Keratinocyte (primary cell): ENCODE measurements at regions not wholly inside any gene's neighbourhood (a gene's known extent, or its start where the extent isn't known, plus 50 kb on each side); places are given as distances from the start of the nearest gene placed in this dataset.

Experiments
- DNase-seq: peaks from one replicate; pipeline ENCODE4 v3.0.0-alpha.2; 2011; ENCODE audit warnings: low read depth, missing footprints, low spot score
- FAIRE-seq: peaks from 2 replicates; lab custom pipeline; 2011; peaks lifted over from hg19 to GRCh38; lab: Jason Lieb, UNC
- H2AFZ ChIP-seq: 2 replicates; pipeline ENCODE4 v1.6.0; 2012; ENCODE audit warnings: low read length, control low read depth, inconsistent platforms; ENCODE audit not compliant: control insufficient read depth
- H3K27ac ChIP-seq: 2 replicates; pipeline ENCODE4 v1.5.1; 2011; ENCODE audit warnings: low read length; ENCODE audit not compliant: control insufficient read depth, insufficient read depth
- H3K27me3 ChIP-seq: 3 replicates; pipeline ENCODE4 v1.6.0; 2011; ENCODE audit warnings: low read length; ENCODE audit not compliant: control insufficient read depth, insufficient read depth; ENCODE audit errors: extremely low read depth
- H3K36me3 ChIP-seq, 2 experiments: 2 replicates in 1 of 2; 3 replicates in 1 of 2; pipeline ENCODE4 v1.5.1; 2011; ENCODE audit warnings: low read length in 2 of 2, mild to moderate bottlenecking in 1 of 2; ENCODE audit not compliant: control insufficient read depth in 2 of 2, insufficient read depth in 2 of 2; ENCODE audit errors: extremely low read depth in 1 of 2
- H3K4me1 ChIP-seq: 3 replicates; pipeline ENCODE4 v1.5.1; 2011; ENCODE audit warnings: low read length; ENCODE audit not compliant: control insufficient read depth, insufficient read depth; ENCODE audit errors: extremely low read depth
- H3K4me2 ChIP-seq: 3 replicates; pipeline ENCODE4 v1.6.0; 2011; ENCODE audit warnings: low read depth, low read length; ENCODE audit not compliant: control insufficient read depth, insufficient read depth; ENCODE audit errors: extremely low read depth
- H3K4me3 ChIP-seq, 3 experiments: fragments of 200-600 bp in 1 of 3; sonication (generic) in 1 of 3; 2 replicates in 2 of 3; 3 replicates in 1 of 3; pipeline ENCODE4 v1.5.1; 2011 to 2016; ENCODE audit warnings: low read length in 3 of 3, mild to moderate bottlenecking in 3 of 3, control low read depth in 2 of 3, inconsistent platforms in 1 of 3, low read depth in 1 of 3, mixed read lengths in 1 of 3, mixed run types in 1 of 3, moderate library complexity in 1 of 3; ENCODE audit not compliant: control insufficient read depth in 2 of 3, insufficient read depth in 2 of 3; ENCODE audit errors: extremely low read depth in 1 of 3
- H3K79me2 ChIP-seq: 2 replicates; pipeline ENCODE4 v1.6.0; 2012; ENCODE audit warnings: low read length; ENCODE audit not compliant: control insufficient read depth, insufficient read depth
- H3K9ac ChIP-seq: 3 replicates; pipeline ENCODE4 v1.6.0; 2011; ENCODE audit warnings: low read length; ENCODE audit not compliant: control insufficient read depth, insufficient read depth; ENCODE audit errors: extremely low read depth
- H3K9me1 ChIP-seq: 3 replicates; pipeline ENCODE4 v1.6.0; 2011; ENCODE audit warnings: low read length; ENCODE audit not compliant: control insufficient read depth, insufficient read depth; ENCODE audit errors: extremely low read depth
- H3K9me3 ChIP-seq: 2 replicates; pipeline ENCODE4 v1.5.1; 2012; ENCODE audit warnings: low read depth, low read length; ENCODE audit not compliant: control insufficient read depth
- H4K20me1 ChIP-seq: 3 replicates; pipeline ENCODE4 v1.6.0; 2011; ENCODE audit warnings: low read length; ENCODE audit not compliant: control insufficient read depth, insufficient read depth; ENCODE audit errors: extremely low read depth
- CTCF ChIP-seq, 3 experiments: IDR thresholded peaks in 1 of 3; conservative IDR thresholded peaks in 1 of 3; optimal IDR thresholded peaks in 1 of 3; 2 replicates in 2 of 3; 3 replicates in 1 of 3; pipeline versions ENCODE3 to v1.5.1; 2011; ENCODE audit warnings: low read length in 3 of 3, mild to moderate bottlenecking in 3 of 3, moderate library complexity in 2 of 3, control low read depth in 1 of 3, inconsistent platforms in 1 of 3; ENCODE audit not compliant: insufficient read depth in 2 of 3; ENCODE audit errors: extremely low read depth in 1 of 3
- EZH2 ChIP-seq: IDR thresholded peaks from one replicate; pipeline ENCODE4 v1.6.1; 2012; ENCODE audit warnings: inconsistent platforms, mild to moderate bottlenecking, low read length, moderate library complexity
- dilution Hi-C: fragments of 300-500 bp; cut with MboI; formaldehyde crosslinking; loops from one replicate; pipeline ENCODE4 v1.7.0; 2020; ENCODE audit warnings: low sequenced_read_pairs; ENCODE audit not compliant: extremely low pct_ligation_motif_present

GRCh38 chr9:119441338-119441737 is 72.1 kb upstream of the BRINP1 start:
- no peaks in the 10 kb centered on the region for H3K9me1 ChIP-seq
- no peaks in the 10 kb centered on the region for H3K9me3 ChIP-seq
- H3K79me2 ChIP-seq, result no peaks in the 10 kb centered on the region
- H3K4me1 ChIP-seq, result no peaks in the 10 kb centered on the region
- no peaks in the 10 kb centered on the region for H4K20me1 ChIP-seq
- no peaks in the 10 kb centered on the region for H3K36me3 ChIP-seq
- no peak overlapping the region for H3K4me2 ChIP-seq
- H3K4me3 ChIP-seq, result no peak overlapping the region
- no peak for DNase-seq
- H3K27ac ChIP-seq, result no peak overlapping the region
- no peak for TF ChIP-seq EZH2
- TF ChIP-seq CTCF (optimal IDR thresholded peaks at IDR 0.05 in 1 of 3, IDR thresholded peaks at IDR 0.05 in 1 of 3, conservative IDR thresholded peaks at IDR 0.05 in 1 of 3; ENCODE audit: extremely low read depth in 1 of 3, insufficient read depth in 2 of 3, low read length in 3 of 3), result no peak
- FAIRE-seq, result no peak
- H3K27me3 ChIP-seq, result no peaks in the 10 kb centered on the region
- dilution Hi-C loops, result no loop called here
- no peak overlapping the region for H3K9ac ChIP-seq
- no peak overlapping the region for H2AFZ ChIP-seq

GRCh38 chr9:119436261-119436660 is 67.0 kb upstream of the BRINP1 start:
- dilution Hi-C loops, result no loop called here
- Histone ChIP-seq H3K9me3 (no peaks in the 10 kb centered on the region), H3K27me3 (no peaks in the 10 kb centered on the region), H3K79me2 (no peaks in the 10 kb centered on the region), H4K20me1 (no peaks in the 10 kb centered on the region), H2AFZ (no peak overlapping the region), H3K9ac (no peak overlapping the region), H3K36me3 (no peaks in the 10 kb centered on the region), H3K4me3 (no peak overlapping the region), H3K4me1 (no peaks in the 10 kb centered on the region), H3K4me2 (no peak overlapping the region), H3K27ac (no peak overlapping the region), H3K9me1 (no peaks in the 10 kb centered on the region)
- FAIRE-seq, result no peak
- no peak for DNase-seq
- TF ChIP-seq CTCF (optimal IDR thresholded peaks at IDR 0.05 in 1 of 3, IDR thresholded peaks at IDR 0.05 in 1 of 3, conservative IDR thresholded peaks at IDR 0.05 in 1 of 3; ENCODE audit: extremely low read depth in 1 of 3, insufficient read depth in 2 of 3, low read length in 3 of 3) (no peak), EZH2 (no peak)
